Left renal cortex interstitium (tissue), 4 donors: ENCODE measurements at regions not wholly inside any gene's neighbourhood (a gene's known extent, or its start where the extent isn't known, plus 50 kb on each side); places are given as distances from the start of the nearest gene placed in this dataset.

Experiments
- DNase-seq, 4 donors: peaks; one replicate each; pipeline ENCODE4 v3.0.0-alpha.2; 2013; ENCODE audit warnings: low read depth in 4 of 4, low spot score in 2 of 4, missing footprints in 1 of 4

DNA sequence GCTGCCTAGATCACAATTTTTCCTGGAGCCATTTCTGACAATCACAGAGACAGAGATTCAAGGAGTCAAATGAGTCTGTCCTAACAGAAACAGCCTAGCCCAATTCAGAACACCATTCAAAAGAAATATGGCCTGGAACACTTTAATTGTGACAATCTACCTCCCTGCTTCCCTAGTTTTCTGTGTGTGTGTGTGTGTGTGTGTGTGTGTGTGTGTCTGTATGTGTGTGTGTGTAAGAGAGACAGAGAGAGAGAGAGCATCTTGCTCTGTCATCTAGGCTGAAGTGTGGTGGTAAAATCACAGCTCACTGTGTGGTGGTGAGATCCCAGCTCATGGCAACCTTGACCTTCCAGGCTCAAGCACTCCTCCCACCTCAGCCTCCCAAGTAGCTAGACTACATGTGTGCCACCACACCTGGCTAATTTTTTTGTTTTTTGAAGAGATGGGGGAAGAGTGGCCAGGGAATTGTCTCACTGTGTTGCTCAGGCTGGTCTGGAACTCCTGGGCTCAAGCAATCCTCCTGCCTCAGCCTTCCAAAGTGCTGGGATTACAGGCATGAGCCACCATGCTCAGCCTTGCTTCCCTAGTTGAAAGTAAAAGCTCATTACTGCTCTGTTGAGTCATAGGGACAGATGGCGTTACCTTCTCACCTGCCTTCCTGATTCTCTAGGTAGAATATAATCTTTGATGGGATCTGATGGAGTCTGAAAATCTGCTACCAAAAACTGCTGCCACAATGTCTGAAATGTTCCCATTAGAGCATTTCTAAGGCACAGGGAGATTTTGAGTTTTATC is 89.6 kb upstream of the BEND6 start:
- DNase-seq, result no peak

DNA sequence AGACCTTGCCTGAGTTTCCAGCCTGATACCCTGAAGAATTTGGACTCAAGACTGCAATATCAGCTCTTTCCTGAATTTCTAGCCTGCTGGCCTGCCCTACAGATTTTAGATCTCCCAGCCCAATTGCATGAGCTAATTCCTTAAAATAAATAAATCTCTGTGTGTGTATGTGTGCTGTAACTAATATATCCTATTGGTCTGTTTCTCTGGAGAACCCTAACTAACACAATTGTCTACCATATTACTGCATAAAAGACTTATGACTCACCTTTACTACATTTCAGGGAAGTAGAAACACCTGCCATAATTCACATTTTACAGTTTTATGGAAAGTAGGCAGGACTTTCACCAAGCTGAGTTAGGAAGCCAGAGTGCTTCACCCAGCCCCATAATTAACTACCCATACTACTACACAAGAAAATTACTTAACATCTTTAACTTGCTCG is 90.7 kb upstream of the BEND6 start:
- DNase-seq, result no peak

DNA sequence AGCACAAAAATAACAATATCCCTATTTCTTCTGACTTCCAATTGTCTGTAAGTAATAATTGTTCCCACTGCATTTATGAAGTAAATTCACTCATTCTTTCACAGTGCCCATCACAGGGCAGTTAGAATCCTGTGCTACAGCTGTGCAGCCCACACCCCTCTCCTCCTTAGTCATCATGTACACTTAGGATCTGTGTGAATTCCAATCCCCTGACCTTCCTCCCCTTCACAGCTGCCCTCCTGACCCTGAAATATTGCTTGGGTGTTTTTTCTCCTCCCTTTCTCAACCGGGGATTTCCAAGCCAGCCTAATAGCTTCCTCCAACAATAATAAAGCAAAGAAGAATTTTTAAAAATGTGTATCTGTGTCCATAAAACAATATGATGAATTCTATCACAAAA is 91.5 kb upstream of the BEND6 start:
- no peak for DNase-seq

DNA sequence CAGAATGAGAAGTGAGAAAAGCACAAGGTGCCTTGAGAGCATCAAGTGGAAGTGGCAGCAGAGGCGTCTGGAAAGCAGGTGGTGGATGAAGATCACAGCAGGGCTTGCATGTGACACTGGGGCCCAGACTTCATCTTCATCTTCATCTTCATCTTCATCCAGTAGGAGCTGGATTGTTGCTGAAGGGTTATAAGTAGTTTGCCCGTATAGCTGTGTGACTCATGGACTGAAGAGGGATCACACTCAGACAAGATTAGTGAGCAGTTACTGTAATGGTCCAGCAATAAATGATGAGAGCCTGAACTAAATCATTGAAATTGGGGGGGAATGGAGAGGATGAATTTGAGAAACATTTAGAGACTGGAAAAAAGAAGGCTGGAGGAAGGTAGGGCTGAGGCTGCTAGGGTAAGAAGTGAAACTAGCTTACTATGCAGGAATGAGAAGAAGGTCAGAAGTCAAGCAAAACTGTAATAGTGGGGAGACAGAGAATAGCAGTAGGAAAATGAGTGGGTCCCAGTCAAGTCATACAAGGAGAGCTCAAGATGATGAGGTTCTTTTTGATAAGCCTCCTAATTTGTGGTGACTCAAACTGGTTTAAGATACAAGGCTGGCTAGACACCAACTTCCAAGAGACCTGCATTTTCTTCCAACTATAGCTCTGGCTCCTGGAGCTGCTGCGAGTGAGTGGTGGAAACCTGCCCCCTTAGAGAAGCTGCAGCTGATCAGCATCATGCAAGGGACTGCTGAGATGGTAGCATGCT is 92.3 kb upstream of the BEND6 start:
- no peak for DNase-seq

DNA sequence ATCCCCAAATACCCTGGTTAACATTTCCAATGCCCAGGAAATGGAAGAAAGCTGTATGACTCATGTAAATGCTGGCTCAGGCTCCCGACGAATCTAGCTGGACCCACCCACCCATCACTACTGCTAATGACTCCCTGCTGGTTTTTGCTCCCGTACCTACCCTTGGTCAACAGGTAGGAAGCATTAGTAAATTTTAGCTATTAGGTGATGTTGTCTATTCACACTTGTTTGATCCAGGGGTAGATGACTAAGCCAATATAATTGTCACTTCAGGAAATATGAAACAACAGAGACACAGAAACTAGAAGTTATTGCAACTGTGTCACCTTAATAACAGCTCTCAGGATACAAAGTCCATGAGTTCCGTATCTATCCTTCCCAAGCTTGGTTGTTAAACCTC is 94.4 kb upstream of the BEND6 start:
- no peak for DNase-seq

DNA sequence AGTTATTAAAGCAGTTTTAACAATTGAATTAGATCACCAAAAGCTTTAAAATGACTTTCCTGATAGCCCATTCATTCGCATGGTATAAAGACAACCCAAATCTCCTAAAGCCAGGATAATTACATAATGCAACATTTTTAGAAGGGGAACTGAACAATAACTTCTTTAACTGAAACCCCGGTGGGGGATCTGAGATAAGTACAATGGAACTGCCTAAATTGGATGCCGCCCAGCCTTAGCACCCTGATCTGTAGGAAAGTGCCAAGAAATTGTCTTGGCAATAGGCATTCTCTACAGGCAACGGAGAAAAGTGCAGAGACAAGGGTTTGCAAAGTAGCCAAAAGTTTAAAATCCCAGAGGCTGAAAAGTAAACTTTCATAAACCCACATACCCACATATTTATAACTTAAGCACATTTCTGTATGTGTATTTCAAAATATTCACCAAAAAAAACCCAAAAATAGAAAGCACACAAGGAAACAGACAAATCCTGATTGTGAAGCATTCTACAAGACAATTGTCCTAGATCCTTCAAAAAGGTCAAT is 98.8 kb upstream of the BEND6 start:
- no peak for DNase-seq

DNA sequence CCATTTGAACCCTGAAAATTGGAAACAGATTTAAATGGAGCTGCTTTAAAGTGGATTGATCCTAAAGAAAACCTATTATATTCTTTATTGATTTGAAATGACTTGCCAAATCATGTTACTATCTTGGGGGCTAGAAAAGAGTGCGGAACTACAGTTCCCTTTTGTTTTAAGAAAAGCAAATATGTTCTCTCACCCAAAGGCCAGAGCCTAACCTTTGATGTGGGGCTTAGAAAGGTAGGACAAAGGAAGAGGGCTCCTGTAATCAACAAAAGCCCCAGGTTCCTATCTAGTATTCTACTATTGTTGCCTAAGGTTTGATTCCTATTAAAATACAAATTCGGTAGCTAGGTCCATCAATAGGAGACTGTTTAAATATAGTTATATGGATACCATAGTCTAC is 100.8 kb upstream of the BEND6 start:
- no peak for DNase-seq

DNA sequence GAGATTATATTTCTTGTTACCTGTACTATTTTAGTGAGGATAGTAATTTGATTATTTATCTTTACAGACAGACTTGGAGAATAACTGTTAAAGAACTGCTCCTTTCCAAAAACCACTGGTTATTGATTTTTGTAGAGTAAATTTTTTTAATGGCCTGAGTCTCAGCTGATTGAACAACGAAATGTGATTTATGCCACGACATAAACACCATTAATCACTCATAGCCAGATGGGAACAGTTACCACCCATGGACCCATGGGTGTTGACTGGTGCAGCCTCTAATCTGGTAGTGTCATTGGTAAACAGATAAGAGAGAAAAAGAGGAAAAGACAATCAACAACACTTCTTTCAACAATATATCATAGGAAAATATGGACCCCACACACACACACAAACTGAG is 101.4 kb upstream of the BEND6 start:
- no peak for DNase-seq

DNA sequence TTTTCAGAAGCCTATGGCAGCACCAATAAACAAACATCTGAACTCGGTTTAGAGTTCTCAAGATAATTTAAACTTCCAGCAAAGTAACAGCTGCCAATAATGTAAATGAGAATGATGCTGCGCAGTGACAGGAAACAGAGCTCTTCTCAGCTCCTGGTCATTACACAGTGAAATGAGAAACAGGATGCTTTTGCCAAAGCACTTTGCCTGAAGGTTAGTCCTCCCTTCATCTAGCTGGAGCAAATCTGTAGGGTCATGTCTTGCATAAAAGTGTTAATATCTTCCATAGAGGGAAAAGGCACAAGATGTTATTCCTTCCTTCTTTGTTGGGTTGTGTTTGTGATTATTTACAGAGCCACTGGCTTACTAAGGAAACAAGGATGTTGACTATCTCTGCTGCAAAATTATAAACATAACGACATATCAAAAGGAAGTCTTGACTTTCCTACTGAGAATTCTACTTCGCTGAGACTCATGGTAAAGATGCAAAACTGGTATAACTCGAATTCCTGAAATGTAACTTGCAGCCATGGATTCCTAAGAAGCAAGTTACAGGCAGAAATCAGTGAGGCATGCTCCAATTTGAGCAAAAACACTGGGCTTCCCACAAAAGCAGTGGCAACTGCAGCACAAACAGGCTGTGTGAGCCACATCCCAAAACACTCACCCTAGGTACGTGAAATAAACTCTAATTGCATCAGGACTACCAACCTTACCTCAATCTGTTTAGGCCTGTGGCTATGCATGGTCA is 102.5 kb upstream of the BEND6 start:
- DNase-seq, result no peak

DNA sequence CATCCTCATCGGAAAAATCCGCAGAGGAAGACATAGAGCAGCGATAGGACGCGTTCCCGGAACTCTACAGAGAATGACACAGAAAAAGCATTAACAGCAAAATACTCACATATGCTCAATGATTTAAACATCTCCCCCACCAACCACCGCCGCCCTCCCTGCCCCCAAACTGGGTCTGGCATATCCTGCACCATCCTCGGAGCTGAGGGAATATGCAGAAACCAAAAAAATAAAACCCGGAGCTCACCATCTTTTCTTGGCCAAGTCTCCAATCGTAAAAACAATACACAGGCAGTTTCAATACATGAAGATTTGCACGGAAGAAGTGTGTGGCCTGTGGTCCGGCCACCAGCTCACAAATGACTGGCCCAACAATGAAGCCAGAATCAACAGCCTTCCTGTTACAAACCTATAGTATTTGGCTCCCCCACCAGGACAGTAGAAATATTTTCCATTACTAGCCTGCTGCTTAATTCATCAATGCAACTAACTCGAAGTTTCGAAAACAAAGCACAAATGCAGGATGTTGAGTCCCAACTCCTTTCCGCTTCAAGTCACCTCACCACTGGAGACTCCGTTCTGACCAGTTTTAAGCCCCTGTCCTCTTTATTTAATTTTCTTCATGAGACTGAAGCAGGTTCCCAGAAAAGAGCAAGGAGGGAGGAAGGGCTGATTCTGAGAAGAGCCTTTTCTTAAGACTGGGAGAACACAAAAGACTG is 103.2 kb upstream of the BEND6 start:
- peak in 2 of 4 donors; percentile 71 to 72 for DNase-seq

DNA sequence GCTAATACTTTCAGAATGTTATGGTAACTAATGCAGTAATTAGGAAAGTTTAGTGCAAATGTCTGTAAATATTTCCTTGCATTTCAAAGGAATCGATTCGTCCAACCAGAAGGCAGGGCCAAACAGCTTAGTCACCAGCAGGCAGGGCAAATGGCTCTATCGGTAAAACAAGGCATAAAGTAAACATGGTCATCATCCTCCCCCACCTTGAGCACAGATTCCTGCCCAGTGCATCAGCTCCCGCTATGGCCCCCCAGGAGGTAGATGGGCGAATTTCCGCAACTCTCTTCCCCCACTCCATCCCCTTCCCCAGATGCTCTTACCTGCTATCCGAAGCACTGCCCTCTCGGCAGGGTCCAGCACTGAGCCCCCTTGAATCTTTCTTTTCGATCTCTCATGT is 103.8 kb upstream of the BEND6 start:
- DNase-seq, result no peak

DNA sequence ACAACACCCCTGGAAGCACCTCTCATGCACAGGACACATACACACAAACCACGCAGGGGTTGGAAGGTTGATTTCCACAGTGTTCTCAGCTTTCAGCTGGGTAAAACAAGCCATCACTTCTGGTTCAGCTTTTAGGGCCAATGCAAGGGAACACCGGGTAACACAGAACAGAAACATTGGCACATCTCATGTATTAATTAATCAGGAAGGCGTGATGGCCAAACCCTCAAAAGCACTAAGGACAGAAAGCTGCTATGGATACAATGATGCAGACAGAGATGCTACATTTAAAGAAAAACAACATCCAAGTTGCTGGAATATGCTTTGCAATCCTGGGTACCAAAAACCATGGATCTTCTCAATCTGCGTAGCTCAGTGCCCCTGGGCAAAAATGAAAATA is 104.3 kb upstream of the BEND6 start:
- no peak for DNase-seq

DNA sequence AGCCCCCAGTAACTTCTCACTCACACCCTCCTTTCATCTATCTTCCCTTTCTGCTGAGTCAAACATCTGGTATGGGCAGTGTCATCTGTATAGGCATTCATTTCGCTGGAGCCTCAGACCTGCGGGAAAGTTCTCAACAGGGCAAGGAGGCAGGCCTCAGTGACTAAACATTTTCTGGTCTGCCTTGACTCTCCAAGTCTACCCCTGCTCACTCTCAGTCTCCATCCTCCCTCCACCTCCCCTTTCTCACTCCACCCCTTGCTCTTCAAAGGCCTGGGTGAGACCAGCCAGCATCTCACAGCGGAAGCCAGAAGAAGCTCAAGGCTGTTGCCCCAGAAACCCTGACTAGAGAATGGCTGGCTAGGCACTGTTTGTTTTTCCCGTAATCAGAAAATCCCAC is 105.0 kb upstream of the BEND6 start:
- DNase-seq, result no peak

DNA sequence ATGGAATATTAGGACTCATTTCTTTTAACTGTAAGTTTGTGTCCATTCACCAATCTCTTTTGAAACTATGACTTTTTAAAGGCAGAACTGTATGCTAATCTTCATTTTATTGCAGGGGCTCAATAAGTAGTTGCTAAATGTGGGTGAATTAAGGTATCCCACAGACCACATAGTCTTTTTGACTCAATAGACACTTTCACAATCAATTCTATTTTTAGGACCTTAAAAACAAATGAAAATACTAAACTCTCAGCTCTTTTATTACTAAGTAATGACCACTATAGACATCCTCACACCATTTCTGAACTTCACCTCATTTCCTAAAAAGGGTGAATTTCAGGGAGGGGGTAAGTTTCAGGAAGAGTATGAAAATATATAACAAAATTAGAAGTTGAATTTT is 106.8 kb upstream of the BEND6 start:
- DNase-seq, result no peak

DNA sequence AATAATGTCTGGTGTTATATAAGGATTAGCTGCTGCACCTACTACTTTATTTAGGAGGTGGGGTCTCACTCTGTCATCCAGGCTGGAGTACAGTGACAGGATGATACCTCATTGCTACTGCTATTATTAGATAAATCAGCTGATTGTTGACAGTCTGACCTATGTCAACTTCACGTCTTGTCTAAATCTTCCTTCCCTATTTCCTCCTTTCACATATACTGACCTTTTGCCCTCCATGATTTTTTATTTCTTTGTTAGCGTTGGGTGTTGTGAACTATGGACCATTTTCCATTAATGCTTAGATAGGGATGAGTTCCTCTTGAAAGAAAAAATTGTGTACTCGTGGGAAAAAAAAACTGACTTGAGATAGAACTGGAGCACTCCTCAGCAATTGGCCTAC is 109.9 kb upstream of the BEND6 start:
- no peak for DNase-seq

DNA sequence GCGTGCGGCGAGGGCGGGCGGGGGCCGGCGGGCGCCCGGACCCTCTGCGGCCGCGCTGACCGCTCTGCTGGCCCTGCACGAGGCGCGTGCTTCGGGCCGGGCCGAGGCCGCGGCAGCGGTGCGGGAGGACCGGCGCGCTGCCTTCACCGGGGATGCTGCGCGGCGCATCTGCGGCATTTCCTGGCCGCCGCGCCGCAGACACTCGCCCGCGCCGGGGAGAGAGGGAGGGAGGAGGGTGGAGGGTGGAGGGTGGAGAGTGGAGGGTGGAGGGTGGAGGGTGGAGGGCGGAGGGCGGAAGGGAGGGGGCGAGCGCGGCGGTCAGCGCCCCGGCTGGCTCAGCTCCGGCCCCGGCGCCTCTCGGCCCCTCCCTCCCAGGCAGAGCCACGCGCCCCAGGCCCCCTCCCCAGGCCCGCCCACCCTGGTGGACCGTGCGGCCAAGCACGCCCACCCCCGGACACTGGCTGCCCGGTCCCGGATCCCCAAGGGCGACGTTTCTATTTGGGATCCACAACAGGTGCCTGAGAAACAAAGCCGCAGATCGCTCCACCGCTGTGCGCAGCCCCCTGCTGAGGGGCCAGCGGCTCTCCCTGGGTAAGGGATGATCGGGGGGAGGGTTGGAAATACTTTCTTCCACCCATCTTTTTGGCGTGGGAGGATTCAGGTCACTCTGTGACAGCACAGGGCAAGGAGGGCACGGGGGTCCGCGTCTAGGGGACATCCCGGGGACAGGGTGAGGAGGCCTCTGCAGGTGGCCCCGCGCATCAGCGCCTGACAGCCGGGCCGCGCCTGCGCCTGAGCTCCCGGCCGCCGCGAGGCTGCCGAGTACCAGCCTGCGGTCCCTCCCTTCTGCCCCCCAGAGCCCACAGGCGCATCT is 111.2 kb upstream of the BEND6 start:
- peak in 1 of 4 donors; percentile 43 for DNase-seq

DNA sequence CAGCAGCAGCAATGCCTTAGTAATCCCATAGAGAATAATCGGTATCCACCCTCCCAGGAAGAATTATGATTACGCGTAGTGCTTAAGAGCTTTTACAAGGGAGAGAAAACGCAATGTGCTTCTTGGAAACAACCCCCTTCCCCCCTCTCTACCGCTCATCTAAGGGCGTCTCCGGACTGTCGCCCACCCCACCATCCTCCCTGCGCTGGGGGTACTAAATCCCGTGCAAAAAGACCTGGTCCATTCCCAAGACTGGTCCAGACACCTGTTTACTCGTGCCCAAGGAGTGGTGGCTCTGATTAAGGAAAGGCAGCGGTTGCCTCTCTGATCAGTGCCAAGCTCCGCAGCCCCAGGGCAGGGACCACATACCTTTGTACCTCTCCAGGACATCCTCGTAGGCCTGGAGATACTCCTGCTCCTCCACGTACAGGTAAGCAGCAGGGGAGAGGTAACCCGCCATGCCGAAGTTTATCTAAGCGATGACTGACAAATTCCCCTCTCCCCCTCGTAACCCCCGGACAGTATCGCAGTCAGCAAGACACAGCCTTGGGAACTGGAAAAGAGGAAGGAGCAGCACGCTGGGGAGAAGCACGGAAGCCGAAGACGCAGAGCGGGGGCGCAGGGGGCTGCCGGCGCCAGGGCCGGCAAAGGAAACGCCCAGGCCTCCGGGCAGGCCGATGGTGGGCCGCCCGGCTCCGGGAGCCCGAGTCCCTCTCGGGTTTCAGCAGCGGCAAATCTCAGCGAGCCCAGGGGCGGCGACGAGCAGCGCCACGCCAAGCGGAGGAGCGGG is 112.0 kb upstream of the BEND6 start:
- DNase-seq, result no peak

DNA sequence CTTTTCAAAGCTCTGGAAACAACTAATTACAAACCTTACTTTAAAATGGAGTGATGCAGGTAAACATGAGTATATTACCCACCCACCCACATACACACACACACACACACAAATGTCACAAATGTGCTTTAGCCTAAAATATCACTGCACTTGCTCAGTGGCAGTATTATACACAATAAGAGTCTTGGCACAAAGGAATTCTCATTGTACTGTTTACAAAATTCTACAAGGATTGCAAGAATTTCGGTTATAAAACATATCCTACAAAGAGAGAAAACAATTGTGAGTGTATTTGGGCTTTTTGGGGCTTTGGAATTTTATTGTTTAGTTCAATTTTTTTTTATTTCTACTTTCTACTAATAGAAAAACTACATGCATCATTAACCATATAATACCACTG is 113.2 kb upstream of the BEND6 start:
- no peak for DNase-seq

DNA sequence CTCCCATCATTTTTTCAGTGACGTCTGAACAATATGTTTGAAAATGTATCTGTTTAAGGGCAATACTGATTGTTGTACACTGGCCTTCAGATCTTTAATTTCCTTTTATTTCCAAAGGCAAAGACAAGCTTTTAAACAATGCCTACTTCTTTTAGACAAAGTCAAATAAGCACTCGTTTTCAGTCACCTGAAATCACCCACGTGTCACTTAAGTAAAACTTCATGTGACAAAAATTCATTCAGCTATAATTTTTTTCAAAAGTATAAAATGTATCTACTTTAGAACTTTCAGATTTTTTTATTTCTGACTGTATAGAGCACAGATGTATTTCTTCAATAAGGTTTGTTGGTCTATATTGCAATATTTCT is 113.5 kb upstream of the BEND6 start:
- DNase-seq, result no peak
